HCT116 (cell line): ENCODE measurements at regions not wholly inside any gene's neighbourhood (a gene's known extent, or its start where the extent isn't known, plus 50 kb on each side); places are given as distances from the start of the nearest gene placed in this dataset.

ENCODE experiments used
- ATAC-seq: fragments of 200-7000 bp; cut with Tn5 transposase; 2 replicates; pipeline ENCODE4 v1.9.1; 2020; ENCODE audit warnings: mild to moderate bottlenecking, moderate library complexity
- BruUV-seq: library from RNA; stranded (reverse); fragments of 400-500 nt; replicated peaks from 2 replicates; lab custom pipeline; 2021; lab: Mats Ljungman, UMichigan
- CTCF ChIA-PET: fragments of 300-600 bp; sonication (Branson Sonifier 250); formaldehyde crosslinking; loops from one replicate; lab custom pipeline; 2021; ENCODE audit warnings: antibody characterized with exemption; lab: Charles Lee
- POLR2A ChIA-PET: fragments of 300-600, 350-600 bp; sonication (Branson Sonifier 250); formaldehyde crosslinking; loops from one replicate; lab custom pipeline; 2021; ENCODE audit warnings: antibody characterized with exemption; lab: Charles Lee
- RAD21 ChIA-PET, 2 experiments: fragments of 300-600 bp; sonication (Branson Sonifier 250); formaldehyde crosslinking; loops; one replicate each; lab custom pipeline; 2023; ENCODE audit warnings: low total read pairs in 2 of 2; ENCODE audit not compliant: uncharacterized antibody in 2 of 2, unreplicated experiment in 2 of 2, low non-redundant PET in 1 of 2; lab: Charles Lee
- DNase-seq: peaks from one replicate; pipeline ENCODE4 v3.0.0-alpha.2; 2010; ENCODE audit warnings: low read depth, low spot score
- H2AFZ ChIP-seq: fragments of 200-600 bp; shearing (Covaris generic), sonication (generic); 2 replicates; pipeline ENCODE4 v1.6.1; 2017; ENCODE audit warnings: low read depth, mixed run types, mixed read lengths, antibody characterized with exemption, low read length; ENCODE audit not compliant: poor library complexity, severe bottlenecking
- H3K27ac ChIP-seq: 2 replicates; pipeline ENCODE4 v1.5.1; 2012; ENCODE audit warnings: low read depth, low read length
- H3K27me3 ChIP-seq: fragments of 200-600 bp; sonication (generic); 2 replicates; pipeline ENCODE4 v1.6.1; 2016; ENCODE audit warnings: mixed run types, low read length, mixed read lengths; ENCODE audit not compliant: insufficient read depth
- H3K36me3 ChIP-seq, 2 experiments: fragments of 200-500 bp in 1 of 2; fragments of 200-600 bp in 1 of 2; sonication (Bioruptor generic) in 1 of 2; sonication (generic) in 1 of 2; 2 replicates each; pipeline versions ENCODE4 v1.5.1 to v1.6.1; 2014 to 2016; ENCODE audit warnings: low read length in 2 of 2, inconsistent platforms in 1 of 2, mixed read lengths in 1 of 2, mixed run types in 1 of 2; ENCODE audit not compliant: insufficient read depth in 2 of 2, control insufficient read depth in 1 of 2
- H3K4me1 ChIP-seq, 2 experiments: fragments of 200-600 bp in 1 of 2; sonication (generic) in 1 of 2; 2 replicates each; pipeline versions ENCODE4 v1.5.1 to v1.6.1; 2012 to 2017; ENCODE audit warnings: low read length in 2 of 2, inconsistent platforms in 1 of 2, mild to moderate bottlenecking in 1 of 2, mixed read lengths in 1 of 2, mixed run types in 1 of 2, moderate library complexity in 1 of 2; ENCODE audit not compliant: insufficient read depth in 2 of 2, control insufficient read depth in 1 of 2
- H3K4me2 ChIP-seq: fragments of 200-600 bp; sonication (generic); 2 replicates; pipeline ENCODE4 v1.6.1; 2017; ENCODE audit warnings: mixed run types, low read length, mixed read lengths
- H3K4me3 ChIP-seq, 2 experiments: fragments of 200-600 bp in 1 of 2; sonication (generic) in 1 of 2; replicated peaks in 1 of 2; 2 replicates each; pipeline ENCODE4 v1.5.1; 2011 to 2016; ENCODE audit warnings: low read length in 2 of 2, control low read depth in 1 of 2, low read depth in 1 of 2, mild to moderate bottlenecking in 1 of 2, mixed read lengths in 1 of 2, mixed run types in 1 of 2
- H3K79me2 ChIP-seq: fragments of 200-600 bp; sonication (generic); 2 replicates; pipeline ENCODE4 v1.6.1; 2017; ENCODE audit warnings: mild to moderate bottlenecking, mixed run types, low read length, moderate library complexity, mixed read lengths; ENCODE audit not compliant: insufficient read depth
- H3K9ac ChIP-seq: fragments of 200-600 bp; sonication (generic); 2 replicates; pipeline ENCODE4 v1.6.1; 2016; ENCODE audit warnings: low read length, mixed read lengths
- H3K9me2 ChIP-seq: fragments of 200-600 bp; sonication (generic), shearing (Covaris generic); 2 replicates; pipeline ENCODE4 v1.6.1; 2017; ENCODE audit warnings: mixed run types, mild to moderate bottlenecking, moderate library complexity; ENCODE audit not compliant: insufficient read depth
- H3K9me3 ChIP-seq, 2 experiments: fragments of 200-500 bp in 1 of 2; fragments of 200-600 bp in 1 of 2; sonication (Bioruptor generic) in 1 of 2; sonication (generic) in 1 of 2; 2 replicates each; pipeline ENCODE4 v1.6.1; 2014 to 2017; ENCODE audit warnings: low read length in 2 of 2, mixed read lengths in 2 of 2, inconsistent platforms in 1 of 2, low read depth in 1 of 2, mild to moderate bottlenecking in 1 of 2, mixed run types in 1 of 2, moderate library complexity in 1 of 2; ENCODE audit not compliant: control insufficient read depth in 1 of 2, insufficient read depth in 1 of 2
- H4K20me1 ChIP-seq: fragments of 200-600 bp; sonication (generic), shearing (Covaris generic); 2 replicates; pipeline ENCODE4 v1.6.1; 2017; ENCODE audit warnings: mixed run types, mild to moderate bottlenecking, moderate library complexity; ENCODE audit not compliant: insufficient read depth
- ELF1 ChIP-seq: IDR thresholded peaks from 2 replicates; pipeline ENCODE4 v1.6.1; 2012; ENCODE audit warnings: low read depth, borderline replicate concordance
- EZH2phosphoT487 ChIP-seq: fragments of 200-600 bp; IDR thresholded peaks from 2 replicates; pipeline ENCODE4 v1.6.1; 2018; ENCODE audit warnings: antibody characterized with exemption, borderline replicate concordance
- FOSL1 ChIP-seq: IDR thresholded peaks from 2 replicates; pipeline ENCODE4 v1.6.1; 2012; ENCODE audit warnings: low read depth
- SRF ChIP-seq: IDR thresholded peaks from 2 replicates; pipeline ENCODE4 v1.6.1; 2012; ENCODE audit warnings: low read depth
- ZFX ChIP-seq: fragments of 450-650 bp; IDR thresholded peaks from 2 replicates; pipeline ENCODE4 v1.6.1; 2017
- intact Hi-C: fragments of 100-400 bp; cut with micrococcal nuclease; formaldehyde crosslinking; loops from 2 replicates; pipeline ENCODE4 v1.10.0; 2022
- TF ChIP-seq, protein P1 (sequence below), 3 experiments: fragments of 200-600 bp in 1 of 3; sonication (generic) in 1 of 3; IDR thresholded peaks in 2 of 3; conservative IDR thresholded peaks in 1 of 3; 2 replicates each; pipeline ENCODE4 v1.5.1; 2012 to 2017; ENCODE audit warnings: low read depth in 2 of 3, low read length in 2 of 3, antibody characterized with exemption in 1 of 3, borderline replicate concordance in 1 of 3, control low read depth in 1 of 3, mild to moderate bottlenecking in 1 of 3, mixed read lengths in 1 of 3, mixed run types in 1 of 3, moderate library complexity in 1 of 3; ENCODE audit not compliant: insufficient read depth in 1 of 3
- TF ChIP-seq, protein P2 (sequence below): IDR thresholded peaks from 2 replicates; pipeline ENCODE4 v1.6.1; 2012

DNA sequence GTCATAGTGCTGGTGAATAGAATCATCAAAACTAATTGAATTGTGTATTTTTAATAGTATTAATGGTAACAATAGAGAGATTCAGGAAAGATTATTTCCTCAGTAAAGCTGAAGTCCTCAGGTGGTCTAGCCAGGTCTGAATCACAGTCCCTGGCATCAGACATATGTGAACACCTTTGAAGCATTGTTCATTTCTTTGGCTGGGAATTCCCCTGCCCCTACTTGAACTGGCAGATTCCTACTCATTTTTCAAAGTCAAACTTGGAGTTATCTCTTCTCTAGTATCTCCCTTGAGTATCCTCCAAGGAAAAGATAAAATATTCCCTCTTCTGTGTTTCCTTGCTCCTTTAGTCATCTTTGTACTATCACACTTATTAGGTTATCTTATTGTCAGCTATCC, 759.8 kb downstream of the ADGRL2 start:
- Histone ChIP-seq H3K9me3 (peaks cover 4% of the 10 kb centered on the region in 2 experiments; a peak in 1 of 4 replicates), H3K27me3 (no peaks in the 10 kb centered on the region), H3K4me3 (no peak overlapping the region), H3K27ac (no peak overlapping the region), H3K79me2 (no peaks in the 10 kb centered on the region), H3K4me2 (no peak overlapping the region), H4K20me1 (no peaks in the 10 kb centered on the region), H2AFZ (no peak overlapping the region), H3K9me2 (no peaks in the 10 kb centered on the region), H3K36me3 (no peaks in the 10 kb centered on the region), H3K9ac (no peak overlapping the region), H3K4me1 (peaks cover 0 to 7% of the 10 kb centered on the region in 2 experiments; a peak in 1 of 4 replicates)
- POLR2A ChIA-PET = no interaction called here
- CTCF ChIA-PET = no interaction called here
- ATAC-seq (no peak), DNase-seq (no peak)
- no peak for TF ChIP-seq SRF
- TF ChIP-seq FOSL1 = no peak
- TF ChIP-seq, protein P1, sequence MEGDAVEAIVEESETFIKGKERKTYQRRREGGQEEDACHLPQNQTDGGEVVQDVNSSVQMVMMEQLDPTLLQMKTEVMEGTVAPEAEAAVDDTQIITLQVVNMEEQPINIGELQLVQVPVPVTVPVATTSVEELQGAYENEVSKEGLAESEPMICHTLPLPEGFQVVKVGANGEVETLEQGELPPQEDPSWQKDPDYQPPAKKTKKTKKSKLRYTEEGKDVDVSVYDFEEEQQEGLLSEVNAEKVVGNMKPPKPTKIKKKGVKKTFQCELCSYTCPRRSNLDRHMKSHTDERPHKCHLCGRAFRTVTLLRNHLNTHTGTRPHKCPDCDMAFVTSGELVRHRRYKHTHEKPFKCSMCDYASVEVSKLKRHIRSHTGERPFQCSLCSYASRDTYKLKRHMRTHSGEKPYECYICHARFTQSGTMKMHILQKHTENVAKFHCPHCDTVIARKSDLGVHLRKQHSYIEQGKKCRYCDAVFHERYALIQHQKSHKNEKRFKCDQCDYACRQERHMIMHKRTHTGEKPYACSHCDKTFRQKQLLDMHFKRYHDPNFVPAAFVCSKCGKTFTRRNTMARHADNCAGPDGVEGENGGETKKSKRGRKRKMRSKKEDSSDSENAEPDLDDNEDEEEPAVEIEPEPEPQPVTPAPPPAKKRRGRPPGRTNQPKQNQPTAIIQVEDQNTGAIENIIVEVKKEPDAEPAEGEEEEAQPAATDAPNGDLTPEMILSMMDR (IDR thresholded peaks at IDR 0.05 in 2 of 3, conservative IDR thresholded peaks at IDR 0.05 in 1 of 3; ENCODE audit: borderline replicate concordance in 1 of 3, insufficient read depth in 1 of 3, low read depth in 2 of 3, low read length in 2 of 3) = no peak
- intact Hi-C loops = no loop called here
- RAD21 ChIA-PET = no interaction called here
- no TSS peak for BruUV-seq

- Histone ChIP-seq H3K27ac (no peak overlapping the region), H3K9ac (no peak overlapping the region), H3K9me3 (peaks cover 0 to 4% of the 10 kb centered on the region in 2 experiments; a peak in 1 of 4 replicates), H3K36me3 (no peaks in the 10 kb centered on the region), H3K4me3 (no peak overlapping the region), H3K79me2 (no peaks in the 10 kb centered on the region)
- ATAC-seq = no peak
- intact Hi-C loops = no loop called here
- POLR2A ChIA-PET = no interaction called here
- DNase-seq = no peak
- TF ChIP-seq ZFX (no peak), FOSL1 (no peak), SRF (no peak), ELF1 (no peak), EZH2phosphoT487 (no peak)
- TF ChIP-seq, protein P2, sequence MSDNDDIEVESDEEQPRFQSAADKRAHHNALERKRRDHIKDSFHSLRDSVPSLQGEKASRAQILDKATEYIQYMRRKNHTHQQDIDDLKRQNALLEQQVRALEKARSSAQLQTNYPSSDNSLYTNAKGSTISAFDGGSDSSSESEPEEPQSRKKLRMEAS = no peak
- TF ChIP-seq, all 23 proteins: peak for 0
- no TSS peak for BruUV-seq
- no peaks in the 10 kb centered on the region for H4K20me1 ChIP-seq
- H3K4me2 ChIP-seq = no peak overlapping the region
- H2AFZ ChIP-seq = no peak overlapping the region
- no peaks in the 10 kb centered on the region for H3K4me1 ChIP-seq
- ChIA-PET RAD21 (no interaction called here), CTCF (no interaction called here)
- no peaks in the 10 kb centered on the region for H3K27me3 ChIP-seq
- H3K9me2 ChIP-seq = no peaks in the 10 kb centered on the region
These were observed 754.8 kb downstream of the ADGRL2 start for GRCh38 chr1:82555501-82555900.
